NCI-H187 (cell line): ENCODE measurements at regions not wholly inside any gene's neighbourhood (a gene's known extent, or its start where the extent isn't known, plus 50 kb on each side); places are given as distances from the start of the nearest gene placed in this dataset.
"Not testable (repeated sequence)": the region's sequence is repeated elsewhere in the genome, so short reads cannot be mapped to it uniquely, and the experiment has no call there.

Experiments
- DNase-seq, 2 experiments: peaks; one replicate each; lab custom pipeline; 2025; lab: John Stamatoyannopoulos, UW

DNA sequence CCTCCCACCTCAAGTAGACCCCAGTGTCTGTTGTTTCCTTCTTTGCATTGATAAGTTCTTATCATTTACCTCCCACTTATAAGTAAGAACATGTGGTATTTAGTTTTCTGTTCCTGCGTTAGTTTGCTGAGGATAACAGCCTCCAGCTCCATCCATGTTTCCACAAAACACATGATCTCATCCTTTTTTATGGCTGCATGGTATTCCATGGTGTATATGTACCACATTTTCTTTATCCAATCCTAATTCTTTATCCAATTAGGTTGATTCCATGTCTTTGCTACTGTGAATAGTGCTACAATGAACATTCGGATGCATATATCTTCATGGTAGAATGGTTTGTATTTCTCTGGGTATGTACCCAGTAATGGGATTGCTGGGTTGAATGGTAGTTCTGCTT is 102.5 kb upstream of the UGP2 start:
- not testable (repeated sequence) for DNase-seq

DNA sequence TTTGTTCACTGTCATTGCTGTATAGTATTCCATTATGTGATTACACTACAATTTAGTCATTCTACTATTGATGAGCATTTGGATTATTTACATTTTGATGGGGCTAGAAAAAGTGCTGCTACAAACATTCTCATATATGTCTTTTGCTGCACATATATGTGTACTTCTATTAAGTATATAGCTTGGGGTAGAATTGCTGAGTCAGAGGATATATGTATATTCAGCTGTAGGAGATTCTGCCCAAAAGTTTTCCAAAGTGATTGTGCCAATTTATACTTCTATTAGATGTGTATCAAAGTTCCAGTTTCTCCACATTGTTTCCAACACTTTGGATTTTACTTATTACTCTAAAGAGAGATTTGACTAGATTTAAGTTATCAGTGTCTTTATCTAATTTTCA is 101.7 kb upstream of the UGP2 start:
- no peak for DNase-seq

DNA sequence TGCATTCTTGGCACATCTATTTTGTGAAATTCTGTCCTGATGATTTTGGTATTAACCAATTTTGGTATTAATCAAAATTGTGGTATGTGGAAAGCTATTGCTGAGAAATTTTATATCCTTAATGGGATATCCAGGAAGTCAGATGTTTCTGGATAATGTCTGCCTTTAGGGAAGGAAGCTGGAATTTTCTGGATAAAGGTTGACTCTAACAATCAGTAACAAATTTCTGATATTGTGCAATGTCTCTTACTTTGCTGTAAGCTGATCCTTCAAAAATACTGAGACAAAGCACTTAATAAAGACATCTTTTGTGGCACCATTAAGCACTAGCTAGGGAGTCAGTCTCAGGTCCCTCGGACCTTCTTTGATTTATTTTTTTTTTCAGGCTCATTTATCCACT is 100.8 kb upstream of the UGP2 start:
- no peak for DNase-seq

DNA sequence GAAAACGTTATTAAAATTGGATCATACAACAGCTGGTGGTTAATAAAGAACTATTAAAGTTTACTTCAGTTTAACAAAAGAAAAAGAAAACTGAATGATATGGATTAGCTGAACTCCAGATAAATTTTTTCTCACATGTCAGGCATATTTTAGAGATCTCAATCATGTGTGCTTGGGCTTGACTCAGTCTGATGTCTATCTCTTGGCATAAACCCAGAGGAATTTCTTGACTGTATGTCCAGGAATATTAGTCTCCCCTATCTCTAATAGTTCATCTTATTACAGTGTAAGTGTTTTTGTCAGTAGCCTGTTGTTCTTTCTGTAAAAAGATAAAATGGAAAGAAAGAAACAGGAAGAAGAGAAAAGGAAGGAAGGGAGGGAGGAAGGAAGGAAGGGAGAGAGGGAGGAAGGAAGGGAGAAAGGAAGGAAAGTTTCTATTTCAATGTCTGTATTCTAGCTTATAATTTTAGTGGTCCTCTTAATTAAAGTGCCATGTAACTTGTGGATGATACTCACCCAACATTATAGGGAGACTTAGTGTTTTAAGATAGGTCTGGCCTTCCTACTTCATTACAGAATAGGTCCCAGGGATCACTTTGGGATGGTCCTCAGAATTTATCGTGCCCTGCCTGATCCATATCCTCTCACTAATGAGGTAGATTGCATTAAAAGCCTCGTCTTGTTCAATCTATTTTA is 99.7 kb upstream of the UGP2 start:
- no peak for DNase-seq

DNA sequence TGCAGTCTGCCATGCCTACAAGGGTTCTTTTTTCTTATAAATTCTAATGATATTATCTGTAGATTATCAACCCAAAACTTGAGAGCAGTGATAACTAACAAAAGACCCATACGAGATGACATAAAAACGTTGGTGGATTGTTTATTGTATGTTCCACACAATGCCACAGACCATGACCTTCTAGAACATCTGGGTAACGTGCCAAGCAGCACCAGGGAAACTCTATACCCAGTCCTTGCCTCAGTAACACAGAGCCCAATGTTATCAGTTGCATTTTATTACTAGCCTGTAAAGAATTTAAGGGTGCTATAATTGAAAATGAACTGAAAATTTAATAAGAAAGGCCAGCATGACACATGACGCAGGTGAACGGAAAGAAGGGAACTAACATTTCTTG is 99.1 kb upstream of the UGP2 start:
- DNase-seq: no peak

DNA sequence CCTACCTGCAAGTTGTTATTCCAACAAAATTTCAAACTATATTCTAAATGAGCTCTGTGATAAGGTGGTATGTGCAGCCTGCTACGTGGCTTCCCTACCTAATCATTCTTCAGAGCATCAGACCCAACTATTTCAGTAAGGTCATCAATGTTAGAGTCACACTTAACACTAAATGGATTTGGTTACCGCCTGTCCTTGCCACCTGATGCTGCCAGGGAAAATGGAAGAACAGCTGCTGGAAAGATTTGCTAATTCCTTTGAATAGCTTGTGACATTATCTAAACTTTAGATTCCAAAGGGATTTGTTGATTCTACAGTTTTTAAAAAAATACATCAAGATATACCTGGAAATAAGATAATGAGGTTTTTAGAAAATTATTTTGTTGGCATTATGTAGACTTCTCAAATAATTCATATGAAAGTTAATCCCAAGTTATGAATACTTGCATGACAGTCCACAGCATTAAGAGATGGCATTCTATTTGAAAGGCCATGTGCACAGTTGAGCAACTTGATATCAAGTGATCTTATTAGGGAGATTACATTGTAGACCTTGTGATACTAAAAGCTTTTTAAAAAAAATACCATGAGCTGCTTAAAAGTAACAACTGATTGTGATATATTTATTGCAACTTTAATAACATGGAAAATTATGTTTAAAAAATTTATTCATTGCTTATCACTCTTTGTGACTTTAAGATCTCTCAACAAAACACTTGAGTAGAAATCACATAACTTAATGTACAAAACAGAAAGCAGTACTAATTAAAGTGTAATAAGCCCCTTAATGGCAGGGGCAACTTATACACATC is 98.3 kb upstream of the UGP2 start:
- DNase-seq: no peak

DNA sequence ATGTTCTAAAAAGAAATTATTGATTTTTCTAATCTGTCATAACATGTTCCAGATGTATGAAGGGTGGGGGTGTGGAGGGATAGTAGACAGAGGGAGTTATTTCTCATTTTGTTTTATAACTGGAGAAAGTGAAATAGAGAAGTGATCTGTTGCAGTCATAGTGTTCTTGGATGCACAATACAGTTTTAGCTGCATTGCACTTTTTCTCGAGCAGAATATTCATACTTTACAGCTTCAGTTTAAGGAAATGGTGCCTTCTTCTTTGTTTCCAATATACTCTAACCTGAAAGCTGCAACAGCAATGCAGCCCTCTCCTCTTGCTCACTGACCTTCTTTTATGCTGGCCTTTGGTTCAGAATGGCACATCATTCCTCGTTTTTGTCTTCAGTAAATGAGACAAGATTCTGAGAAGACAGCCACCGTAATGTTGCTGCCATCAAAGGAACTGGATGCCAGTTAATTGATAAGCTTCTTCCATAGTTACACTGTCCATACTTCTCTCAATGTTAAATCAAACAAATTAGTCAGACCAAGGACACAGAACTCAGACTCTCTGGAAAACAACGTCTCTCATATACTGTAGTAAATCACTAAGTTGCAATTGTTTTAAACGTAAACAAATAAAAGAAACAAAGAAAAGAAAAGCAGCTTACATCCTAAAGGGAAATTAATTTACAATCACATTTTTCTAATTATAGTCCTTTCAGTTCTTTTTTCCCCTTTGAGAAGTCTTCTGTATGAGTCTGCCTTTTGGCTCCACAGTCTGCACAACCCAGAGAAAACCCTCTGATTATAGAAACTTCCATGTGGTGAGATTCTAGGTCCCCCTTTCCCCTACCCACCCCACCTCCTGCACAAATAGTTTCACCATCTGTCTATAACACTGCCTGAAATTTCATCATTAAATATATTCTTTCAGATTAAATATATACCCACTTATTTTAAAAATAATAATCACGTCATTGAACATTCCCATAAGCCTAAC is 97.4 kb upstream of the UGP2 start:
- no peak for DNase-seq

DNA sequence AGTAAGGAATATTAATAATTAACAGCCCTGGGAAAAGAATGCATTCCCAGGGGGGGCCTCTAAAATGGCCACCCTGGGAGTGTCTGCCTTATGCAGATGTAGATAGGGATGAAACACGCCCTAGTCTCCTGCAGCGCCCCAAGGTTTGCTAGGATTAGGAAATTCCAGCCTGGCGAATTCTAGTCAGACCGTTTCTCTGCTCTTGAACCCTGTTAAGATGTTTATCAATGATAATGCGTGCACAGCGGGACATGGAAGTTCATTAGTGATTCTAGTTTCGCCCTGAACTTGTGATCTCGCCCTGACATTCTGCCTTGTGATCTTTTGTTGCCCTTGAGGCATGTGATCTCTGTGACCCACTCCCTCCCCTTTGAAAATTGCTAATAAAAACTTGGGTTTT is 95.1 kb upstream of the UGP2 start:
- not testable (repeated sequence) for DNase-seq

DNA sequence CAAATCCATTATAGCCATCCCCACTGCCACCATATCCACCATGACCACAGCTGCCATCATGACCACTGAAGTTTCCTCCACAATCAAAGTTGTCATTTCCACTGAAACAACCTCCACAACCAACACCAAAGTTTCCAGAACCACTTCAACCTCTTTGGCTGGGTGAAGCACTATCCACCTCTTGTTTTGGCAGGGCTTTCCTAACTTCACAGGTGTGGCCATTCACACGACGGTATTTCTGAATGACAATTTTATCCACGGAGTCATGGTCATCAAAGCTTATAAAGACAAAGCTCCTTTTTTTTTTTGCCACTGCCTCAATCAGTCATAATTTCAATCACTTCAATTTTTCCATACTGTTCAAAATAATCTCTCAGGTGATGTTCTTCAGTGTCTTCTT is 89.8 kb upstream of the UGP2 start:
- no peak for DNase-seq

DNA sequence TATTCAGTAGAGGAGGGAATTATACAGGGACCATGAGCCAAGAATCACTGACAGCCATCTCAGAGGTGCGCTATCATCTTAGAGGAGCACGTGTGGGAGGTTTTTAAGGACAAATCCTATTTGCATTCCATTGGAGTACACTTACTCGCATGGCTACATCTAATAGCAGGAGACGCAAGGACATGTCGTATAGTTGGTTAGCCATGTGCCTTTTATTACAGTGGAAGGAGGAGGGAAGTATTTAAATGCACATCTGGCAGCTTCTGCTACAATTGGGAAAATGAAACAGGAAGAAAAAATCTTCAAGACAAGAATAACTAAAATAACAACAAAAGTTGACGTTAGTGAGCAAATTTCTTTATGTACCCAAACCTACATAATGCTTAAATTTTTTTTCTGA is 86.5 kb upstream of the UGP2 start:
- no peak for DNase-seq

DNA sequence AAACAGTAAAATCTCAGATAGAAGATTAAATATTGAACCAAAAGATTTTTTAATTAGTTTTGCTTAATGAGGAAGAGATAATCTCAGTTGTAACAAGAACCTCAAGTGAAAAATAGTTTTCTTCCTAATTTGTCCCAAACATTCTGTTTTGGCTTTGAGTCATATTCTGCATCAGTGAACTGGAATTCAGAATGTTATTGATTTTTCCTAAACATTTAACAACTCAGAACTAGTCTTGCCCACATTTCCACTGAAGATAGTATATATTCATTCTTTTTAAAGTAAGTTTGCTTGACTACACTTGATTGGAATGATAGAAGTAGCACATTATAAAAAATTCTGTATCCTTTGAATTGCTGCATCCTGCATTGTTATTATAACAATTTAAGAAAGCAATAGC is 85.7 kb upstream of the UGP2 start:
- no peak for DNase-seq

DNA sequence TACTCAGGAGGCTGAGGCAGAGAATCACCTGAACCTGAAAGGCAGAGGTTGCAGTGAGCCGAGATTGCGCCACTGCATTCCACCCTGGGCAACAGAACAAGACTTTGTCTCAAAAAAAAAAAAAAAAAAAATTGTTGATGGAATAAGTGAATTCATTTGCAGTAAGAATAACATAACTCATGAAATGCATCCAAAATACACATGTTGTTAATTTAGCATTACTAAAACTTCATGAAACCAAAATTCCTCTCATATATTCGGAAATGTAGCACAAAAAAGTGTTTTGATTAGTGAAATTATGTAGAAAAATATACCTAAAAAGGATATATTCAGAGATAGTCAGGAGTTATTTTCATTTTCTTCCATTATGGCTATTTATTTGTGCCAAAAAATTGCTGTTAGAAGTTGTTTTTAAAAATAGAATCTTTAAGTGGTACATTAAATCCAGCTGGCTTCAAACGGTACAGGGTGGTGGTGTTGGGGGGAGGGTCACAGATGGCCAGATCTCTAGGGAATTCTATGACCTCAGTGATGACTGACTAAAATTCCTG is 78.2 kb upstream of the UGP2 start:
- DNase-seq: no peak

DNA sequence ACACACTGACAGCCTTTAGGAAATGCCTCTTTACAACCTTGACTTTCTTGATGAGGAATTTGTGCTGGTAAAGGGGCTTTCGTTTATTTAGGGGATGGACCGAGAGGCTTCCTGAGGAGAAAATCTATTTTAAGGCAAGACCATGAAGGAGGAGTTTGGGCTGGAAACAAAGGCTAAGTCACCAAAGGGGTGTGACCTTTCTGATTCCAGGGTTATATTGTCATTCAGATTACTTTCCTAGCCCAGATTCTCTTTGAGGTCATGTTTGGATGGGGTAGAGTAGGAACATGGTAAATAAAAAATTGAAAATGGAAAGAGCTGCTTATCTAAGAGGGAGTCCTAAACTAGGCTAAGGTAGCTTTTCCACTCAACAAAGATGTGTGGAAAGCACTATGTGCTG is 77.1 kb upstream of the UGP2 start:
- no peak for DNase-seq

DNA sequence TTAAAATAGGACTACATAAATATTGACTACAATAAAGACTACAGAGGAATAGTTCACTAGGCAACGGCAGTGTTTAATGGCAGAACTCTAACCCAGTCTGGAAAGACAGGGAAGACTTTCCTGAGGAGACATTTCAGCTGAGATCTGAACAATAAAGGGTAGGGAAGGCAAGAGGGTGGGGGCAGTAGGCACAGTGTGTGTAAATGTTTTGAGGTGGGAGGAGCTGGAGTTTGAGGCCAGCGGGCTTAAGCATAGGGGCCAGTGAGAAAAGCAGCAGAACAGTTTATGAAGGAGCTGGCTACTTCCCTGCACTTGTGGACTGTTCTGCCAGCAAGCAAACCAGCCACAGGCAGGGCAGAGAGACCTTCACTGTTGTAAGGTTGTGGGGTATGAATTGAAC is 76.6 kb upstream of the UGP2 start:
- no peak for DNase-seq

DNA sequence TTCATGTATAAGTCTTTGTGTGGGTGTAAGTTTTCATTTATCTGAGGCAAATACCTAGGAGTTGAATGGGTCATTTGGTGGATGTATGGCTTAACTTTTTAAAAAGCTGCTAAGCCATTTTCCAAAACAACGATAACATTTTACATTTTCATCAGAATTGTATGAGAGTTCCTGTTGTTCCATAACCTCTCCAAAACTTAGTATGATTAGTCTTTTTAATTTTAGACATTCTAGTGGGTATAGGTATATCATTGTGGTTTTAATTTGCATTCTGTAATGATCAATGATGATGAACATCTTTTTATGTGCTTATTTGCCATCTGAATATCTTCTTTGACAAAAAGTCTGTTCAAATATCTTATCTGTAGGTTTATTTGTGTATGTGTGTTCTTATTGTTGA is 74.4 kb upstream of the UGP2 start:
- no peak for DNase-seq

DNA sequence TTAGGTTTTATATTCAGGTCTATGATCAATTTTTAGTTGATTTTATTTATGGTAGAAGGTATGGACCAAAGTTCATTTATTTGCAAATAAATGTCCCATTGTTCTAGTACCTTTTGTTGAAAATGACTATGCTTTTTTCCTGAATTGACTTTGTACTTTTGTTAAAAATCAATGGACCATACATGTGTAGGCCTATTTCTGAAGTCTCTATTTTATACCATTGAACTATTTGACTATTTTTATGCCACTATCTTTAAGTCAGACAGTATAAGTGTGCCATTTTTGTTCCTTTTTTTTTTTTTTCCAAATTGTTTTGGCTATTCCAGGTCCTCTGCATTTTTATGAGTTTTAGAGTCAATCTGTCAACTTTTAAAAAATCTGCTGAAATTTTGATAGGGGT is 73.6 kb upstream of the UGP2 start:
- no peak for DNase-seq

DNA sequence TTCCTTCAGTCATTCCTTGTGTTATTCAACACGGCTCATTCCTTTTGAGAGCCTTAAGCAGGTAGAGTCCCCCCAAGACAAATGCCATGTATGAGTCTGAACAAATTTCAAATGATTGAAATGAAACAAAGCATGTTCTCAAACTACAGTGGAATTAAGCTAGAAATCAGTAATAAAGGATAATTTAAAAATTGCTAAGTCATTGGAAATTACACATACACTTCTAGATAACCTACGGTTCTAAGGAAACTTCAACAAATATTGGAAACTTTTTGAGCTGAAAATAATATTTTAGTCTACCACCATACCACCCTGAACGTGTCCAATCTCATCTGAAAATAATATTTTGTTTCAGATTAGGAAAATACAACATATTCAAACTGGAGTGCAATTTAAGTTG is 71.8 kb upstream of the UGP2 start:
- DNase-seq: no peak

DNA sequence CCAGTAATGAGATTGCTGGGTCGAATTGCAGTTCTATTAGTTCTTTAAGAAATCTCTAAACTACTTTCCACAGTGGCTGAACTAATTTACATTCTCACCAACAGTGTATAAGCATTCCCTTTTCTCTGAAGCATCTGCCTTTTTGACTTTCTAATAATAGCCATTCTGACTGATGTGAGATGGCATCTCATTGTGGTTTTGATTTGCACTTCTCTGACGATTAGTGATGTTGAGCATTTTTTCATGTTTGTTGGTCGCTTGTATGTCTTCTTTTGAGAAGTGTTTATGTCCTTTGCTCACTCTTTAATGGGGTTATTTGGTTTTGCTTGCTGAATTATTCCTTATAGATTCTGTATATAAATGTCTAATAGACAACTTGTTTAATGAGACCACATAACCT is 69.6 kb upstream of the UGP2 start:
- DNase-seq: no peak

DNA sequence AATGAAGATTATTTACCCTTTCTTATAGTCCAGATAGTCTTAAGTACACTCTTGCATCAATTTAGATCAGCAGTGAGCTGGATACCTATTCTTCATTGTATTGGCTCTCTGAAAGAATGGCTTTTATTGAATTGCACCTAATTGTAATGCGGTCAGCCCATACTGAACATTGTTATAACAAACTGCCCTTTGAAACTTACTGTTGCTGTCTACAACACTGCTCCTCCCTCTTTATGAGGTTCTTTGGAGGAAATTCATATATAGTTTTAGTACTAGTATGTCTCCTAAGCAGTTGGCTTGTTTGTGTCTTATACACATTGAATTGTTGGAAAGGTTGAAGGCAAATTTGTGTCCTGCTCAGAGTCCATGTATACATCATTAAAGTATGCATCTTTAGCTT is 66.5 kb upstream of the UGP2 start:
- no peak for DNase-seq

DNA sequence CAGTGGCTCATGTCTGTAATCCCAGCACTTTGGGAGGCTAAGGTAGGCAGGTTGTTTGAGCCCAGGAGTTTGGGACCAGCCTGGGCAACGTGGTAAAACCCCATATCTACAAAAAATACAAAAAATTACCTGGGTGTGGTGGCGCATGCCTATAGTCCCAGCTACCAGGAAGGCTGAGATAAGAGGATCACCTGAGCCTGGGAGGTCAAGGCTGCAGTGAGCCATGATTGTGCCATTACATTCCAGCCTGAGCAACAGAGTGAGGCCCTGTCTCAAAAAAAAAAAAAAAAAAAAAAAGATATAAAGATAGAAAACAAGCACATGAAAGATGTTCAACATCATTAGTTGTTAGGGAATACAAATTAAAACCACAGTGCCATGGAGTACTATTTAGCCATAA is 65.3 kb upstream of the UGP2 start:
- DNase-seq: no peak

DNA sequence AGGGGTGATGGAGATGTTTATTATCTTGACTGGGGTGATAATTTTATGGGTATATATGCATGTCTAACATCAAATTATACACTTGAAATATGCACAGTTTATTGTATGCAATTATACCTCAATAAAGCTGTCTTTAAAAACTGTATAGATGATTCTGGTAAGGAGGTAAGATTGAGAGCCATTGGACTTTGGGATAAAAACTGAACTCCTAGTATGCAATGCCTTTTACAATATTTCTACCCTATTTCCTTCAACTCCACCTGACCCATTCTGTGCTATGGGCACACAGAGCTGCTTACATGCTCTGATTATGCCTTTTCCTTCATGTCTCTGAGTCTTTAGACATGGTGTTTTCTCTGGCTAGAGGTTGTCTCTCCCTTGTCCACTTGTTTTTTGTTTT is 63.9 kb upstream of the UGP2 start:
- DNase-seq: no peak

DNA sequence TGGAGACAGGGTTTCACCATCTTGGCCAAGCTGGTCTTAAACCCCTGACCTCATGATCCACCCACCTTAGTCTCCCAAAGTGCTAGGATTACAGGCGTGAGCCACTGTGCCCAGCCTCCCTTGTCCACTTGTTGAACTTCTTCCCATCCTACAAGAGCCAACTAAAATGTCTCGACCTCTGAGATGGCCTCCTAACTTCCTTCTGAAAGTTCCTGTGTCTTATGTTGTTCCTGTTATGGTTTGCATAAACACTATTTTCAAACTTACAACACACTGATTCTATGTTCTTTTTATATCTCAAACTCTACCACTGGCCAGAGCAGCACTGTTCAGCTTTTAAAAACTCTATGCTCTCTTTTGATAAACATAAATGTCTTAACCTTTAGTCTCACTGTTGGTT is 63.3 kb upstream of the UGP2 start:
- no peak for DNase-seq
